Thyroid gland (tissue), 4 donors: ENCODE measurements at regions not wholly inside any gene's neighbourhood (a gene's known extent, or its start where the extent isn't known, plus 50 kb on each side); places are given as distances from the start of the nearest gene placed in this dataset.
A peak's percentile ranks its signal among the peaks of the same experiment; 100 is the strongest.

ENCODE experiments used
- DNase-seq, 2 donors: peaks; one replicate each; pipeline ENCODE4 v3.0.0-alpha.2; 2019
- H3K27ac ChIP-seq, 3 donors: fragments of 200-600 bp; sonication (generic); 1 replicate in 2 of 3; 2 replicates in 1 of 3; pipeline ENCODE4 v1.5.1; 2016 to 2019; ENCODE audit warnings: mild to moderate bottlenecking in 1 of 3, moderate library complexity in 1 of 3
- H3K27me3 ChIP-seq: fragments of 200-600 bp; sonication (generic); one replicate; pipeline ENCODE4 v1.5.1; 2019
- H3K36me3 ChIP-seq, 2 donors: fragments of 200-600 bp; sonication (generic); one replicate each; pipeline ENCODE4 v1.5.1; 2016 to 2019
- H3K4me1 ChIP-seq, 2 donors: fragments of 200-600 bp; sonication (generic); one replicate each; pipeline ENCODE4 v1.5.1; 2017 to 2019
- H3K4me3 ChIP-seq, 3 donors: fragments of 200-600 bp; sonication (generic); replicated peaks in 1 of 3; 1 replicate in 2 of 3; 2 replicates in 1 of 3; pipeline ENCODE4 v1.5.1; 2016; ENCODE audit warnings: mild to moderate bottlenecking in 1 of 3
- H3K9me3 ChIP-seq: fragments of 200-600 bp; sonication (generic); one replicate; pipeline ENCODE4 v1.5.1; 2017
- POLR2A ChIP-seq, 2 donors: fragments of 450-650 bp; IDR thresholded peaks; one replicate each; pipeline ENCODE4 v1.6.1; 2017; ENCODE audit warnings: antibody characterized with exemption in 2 of 2, mild to moderate bottlenecking in 2 of 2, moderate library complexity in 1 of 2
- WGBS, 2 donors: methylation state at CpG; one replicate each; pipeline ENCODE4 v1.1.5; 2017; 5-methylcytosine and 5-hydroxymethylcytosine counted together
- intact Hi-C: fragments of 100-400 bp; cut with DNase I; formaldehyde crosslinking; loops from one replicate; pipeline ENCODE4 v1.15.1; 2023
- TF ChIP-seq, protein P1 (sequence below), 6 experiments: fragments of 200-600 bp in 3 of 6; fragments of 450-650 bp in 3 of 6; sonication (generic) in 3 of 6; IDR thresholded peaks; one replicate each; pipeline ENCODE4 v1.5.1; 2016 to 2019; ENCODE audit warnings: antibody characterized with exemption in 6 of 6, mild to moderate bottlenecking in 2 of 6, inconsistent platforms in 1 of 6, moderate library complexity in 1 of 6

DNA sequence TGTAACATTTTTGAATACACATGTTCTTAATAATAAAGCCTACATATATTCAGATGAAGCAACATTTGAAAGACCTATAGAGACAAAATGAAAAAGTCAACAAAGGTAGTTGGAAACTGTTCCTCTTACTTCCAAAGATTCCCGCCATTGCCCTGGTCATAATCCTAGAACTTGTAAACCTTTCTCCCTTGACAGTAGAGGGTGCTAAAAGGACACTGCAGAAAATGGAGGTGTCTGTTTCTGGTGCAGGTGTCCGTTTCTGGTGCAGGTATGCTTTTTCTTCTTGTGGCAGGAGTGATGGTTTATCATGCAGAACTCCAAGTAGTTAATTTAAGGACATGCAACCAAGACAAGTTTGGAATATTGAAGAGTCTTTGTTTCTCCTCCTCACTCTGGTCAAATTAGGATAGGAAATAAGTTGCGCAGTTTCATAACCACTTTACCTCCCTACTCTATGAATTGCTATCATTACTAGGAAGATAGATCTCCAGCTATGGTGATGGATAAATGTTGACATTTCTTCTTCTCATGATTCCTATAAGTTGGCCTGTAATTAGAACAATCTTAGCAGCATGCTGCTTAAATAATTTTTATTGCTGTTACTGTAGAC lies 56.0 kb upstream of the FAM174A start:
- no peak for DNase-seq
- Histone ChIP-seq H3K36me3 (no peaks in the 10 kb centered on the region), H3K4me1 (no peaks in the 10 kb centered on the region), H3K27ac (no peak overlapping the region), H3K9me3 (no peaks in the 10 kb centered on the region), H3K4me3 (no peak overlapping the region), H3K27me3 (no peaks in the 10 kb centered on the region)
- 51 to 53% methylated on average over 3 of the region's 3 CpGs for WGBS, 2 donors
- TF ChIP-seq, protein P1, sequence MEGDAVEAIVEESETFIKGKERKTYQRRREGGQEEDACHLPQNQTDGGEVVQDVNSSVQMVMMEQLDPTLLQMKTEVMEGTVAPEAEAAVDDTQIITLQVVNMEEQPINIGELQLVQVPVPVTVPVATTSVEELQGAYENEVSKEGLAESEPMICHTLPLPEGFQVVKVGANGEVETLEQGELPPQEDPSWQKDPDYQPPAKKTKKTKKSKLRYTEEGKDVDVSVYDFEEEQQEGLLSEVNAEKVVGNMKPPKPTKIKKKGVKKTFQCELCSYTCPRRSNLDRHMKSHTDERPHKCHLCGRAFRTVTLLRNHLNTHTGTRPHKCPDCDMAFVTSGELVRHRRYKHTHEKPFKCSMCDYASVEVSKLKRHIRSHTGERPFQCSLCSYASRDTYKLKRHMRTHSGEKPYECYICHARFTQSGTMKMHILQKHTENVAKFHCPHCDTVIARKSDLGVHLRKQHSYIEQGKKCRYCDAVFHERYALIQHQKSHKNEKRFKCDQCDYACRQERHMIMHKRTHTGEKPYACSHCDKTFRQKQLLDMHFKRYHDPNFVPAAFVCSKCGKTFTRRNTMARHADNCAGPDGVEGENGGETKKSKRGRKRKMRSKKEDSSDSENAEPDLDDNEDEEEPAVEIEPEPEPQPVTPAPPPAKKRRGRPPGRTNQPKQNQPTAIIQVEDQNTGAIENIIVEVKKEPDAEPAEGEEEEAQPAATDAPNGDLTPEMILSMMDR (IDR thresholded peaks at IDR 0.05), result peak in 4 of 6 experiments; percentile 19 to 55 (median 50)
- no peak for TF ChIP-seq POLR2A (IDR thresholded peaks at IDR 0.05)
- intact Hi-C loops, result no loop called here

DNA sequence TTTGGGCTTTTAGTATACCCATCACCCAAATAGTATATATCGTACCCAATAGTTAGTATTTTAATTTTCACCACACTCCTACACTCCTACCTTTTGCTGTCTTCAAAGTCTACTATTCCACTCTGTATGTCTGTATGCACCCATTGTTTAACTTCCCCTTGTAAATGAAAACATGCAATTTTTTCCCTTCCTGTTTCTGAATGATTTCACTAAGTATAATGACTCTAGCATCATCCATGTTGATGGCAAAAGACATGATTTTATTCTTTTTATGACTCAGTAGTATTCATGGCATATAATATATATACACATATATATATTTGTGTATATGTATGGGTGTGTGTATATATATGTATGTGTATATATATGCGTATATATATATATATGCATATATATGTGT lies 63.1 kb upstream of the FAM174A start:
- Histone ChIP-seq H3K27ac (no peak overlapping the region), H3K4me3 (no peak overlapping the region), H3K27me3 (no peaks in the 10 kb centered on the region), H3K9me3 (no peaks in the 10 kb centered on the region), H3K36me3 (no peaks in the 10 kb centered on the region), H3K4me1 (no peaks in the 10 kb centered on the region)
- intact Hi-C loops, result no loop called here
- TF ChIP-seq, protein P1 (IDR thresholded peaks at IDR 0.05), result no peak
- no peak for TF ChIP-seq POLR2A (IDR thresholded peaks at IDR 0.05)
- no peak for DNase-seq
- WGBS, 2 donors, result 89 to 94% methylated on average over 2 of the region's 2 CpGs

DNA sequence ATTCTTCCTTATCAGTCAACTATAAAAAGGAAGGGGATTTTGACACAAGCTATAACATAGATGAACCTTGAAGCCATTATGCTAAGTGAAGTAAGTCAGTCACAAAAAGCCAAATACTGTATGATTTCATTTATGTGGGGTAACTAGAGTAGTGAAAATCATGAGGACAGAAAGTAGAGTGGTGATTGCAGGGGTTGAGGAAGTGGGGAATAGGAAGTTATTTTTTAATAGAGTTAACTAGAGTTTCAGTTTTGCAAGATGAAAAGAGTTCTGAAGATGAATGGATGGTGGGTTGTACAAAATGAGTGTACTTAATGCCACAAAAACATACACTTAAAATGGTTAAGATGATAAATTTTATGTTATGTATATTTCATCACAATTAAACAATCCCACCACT lies 65.4 kb upstream of the FAM174A start:
- no peaks in the 10 kb centered on the region for H3K27me3 ChIP-seq
- no peaks in the 10 kb centered on the region for H3K36me3 ChIP-seq
- intact Hi-C loops, result no loop called here
- H3K4me1 ChIP-seq, result no peaks in the 10 kb centered on the region
- H3K27ac ChIP-seq, result no peak overlapping the region
- no peak overlapping the region for H3K4me3 ChIP-seq
- DNase-seq, result no peak
- TF ChIP-seq POLR2A (IDR thresholded peaks at IDR 0.05), result no peak
- TF ChIP-seq, protein P1 (IDR thresholded peaks at IDR 0.05), result no peak
- H3K9me3 ChIP-seq, result no peaks in the 10 kb centered on the region

DNA sequence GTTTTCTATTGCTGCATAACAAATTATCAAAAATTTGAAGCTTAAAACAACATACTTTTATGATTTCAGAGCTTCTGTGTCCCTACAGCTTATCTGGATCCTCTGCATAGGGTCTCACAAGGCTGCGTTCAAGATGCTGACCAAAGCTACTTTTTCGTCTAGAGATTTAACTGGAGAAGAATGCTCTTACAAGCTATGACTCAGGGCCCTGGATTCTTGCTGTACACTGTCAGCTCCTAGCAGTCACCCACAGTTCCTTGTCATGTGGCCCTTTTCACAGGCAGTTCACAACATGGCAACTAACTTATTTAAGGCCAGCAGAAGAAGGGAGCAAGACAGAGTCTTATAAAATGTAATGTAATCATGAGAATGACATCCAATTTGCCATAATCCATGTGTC lies 70.8 kb upstream of the FAM174A start:
- H3K4me3 ChIP-seq, result no peak overlapping the region
- no peak for DNase-seq
- H3K4me1 ChIP-seq, result no peaks in the 10 kb centered on the region
- 90 to 92% methylated on average over 2 of the region's 2 CpGs for WGBS, 2 donors
- TF ChIP-seq, protein P1 (IDR thresholded peaks at IDR 0.05), result no peak
- no peaks in the 10 kb centered on the region for H3K36me3 ChIP-seq
- intact Hi-C loops, result no loop called here
- H3K9me3 ChIP-seq, result no peaks in the 10 kb centered on the region
- H3K27ac ChIP-seq, result no peak overlapping the region
- H3K27me3 ChIP-seq, result no peaks in the 10 kb centered on the region

DNA sequence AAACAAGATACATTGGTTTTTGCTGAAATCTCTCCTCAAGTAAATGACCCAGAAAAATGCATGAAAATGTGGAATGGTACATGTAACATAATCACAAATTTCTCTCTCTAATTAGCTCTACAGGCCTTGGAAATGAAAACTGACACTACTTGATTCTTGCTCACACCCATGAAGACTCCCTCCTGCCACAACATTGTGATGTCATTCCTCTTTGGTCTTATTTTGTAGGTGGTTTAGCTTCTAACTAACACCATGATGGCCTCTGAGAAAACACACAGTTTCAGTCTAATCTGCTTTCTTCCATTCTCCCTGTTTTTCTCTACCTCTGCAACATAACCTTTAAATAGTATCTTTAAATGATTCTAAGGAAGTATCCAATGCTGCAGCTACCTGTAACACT lies 78.6 kb upstream of the FAM174A start:
- no peak for DNase-seq
- no peaks in the 10 kb centered on the region for H3K27me3 ChIP-seq
- no peak for TF ChIP-seq POLR2A (IDR thresholded peaks at IDR 0.05)
- TF ChIP-seq, protein P1 (IDR thresholded peaks at IDR 0.05), result no peak
- H3K36me3 ChIP-seq, result no peaks in the 10 kb centered on the region
- intact Hi-C loops, result no loop called here
- H3K9me3 ChIP-seq, result no peaks in the 10 kb centered on the region
- no peak overlapping the region for H3K4me3 ChIP-seq
- H3K27ac ChIP-seq, result no peak overlapping the region
- H3K4me1 ChIP-seq, result no peaks in the 10 kb centered on the region
